ENCODE measurements at regions not wholly inside any gene's neighbourhood (a gene's known extent, or its start where the extent isn't known, plus 50 kb on each side); places are given as distances from the start of the nearest gene placed in this dataset.

- DNase-seq (ENCODE audit: low read depth, low spot score): no peak
These were observed 77.4 kb downstream of the PSMG1 start for GRCh38 chr21:39105836-39106235.

- no peak for DNase-seq (ENCODE audit: low read depth, low spot score)
These were observed 77.9 kb downstream of the PSMG1 start for GRCh38 chr21:39105341-39105765.

GRCh38 chr21:39104911-39105310 is 78.3 kb downstream of the PSMG1 start:
- no peak for DNase-seq (ENCODE audit: low read depth, low spot score)

- no peak for DNase-seq (ENCODE audit: low read depth, low spot score)
These were observed 79.6 kb downstream of the PSMG1 start for GRCh38 chr21:39103689-39104088.

- no peak for DNase-seq (ENCODE audit: low read depth, low spot score)
These were observed 83.4 kb downstream of the PSMG1 start for GRCh38 chr21:39099859-39100258.

- no peak for DNase-seq (ENCODE audit: low read depth, low spot score)
These were observed 84.5 kb downstream of the PSMG1 start for GRCh38 chr21:39098696-39099200.

GRCh38 chr21:39097981-39098380 is 85.3 kb downstream of the PSMG1 start:
- no peak for DNase-seq (ENCODE audit: low read depth, low spot score)

- no peak for DNase-seq (ENCODE audit: low read depth, low spot score)
These were observed 85.9 kb downstream of the PSMG1 start for GRCh38 chr21:39097335-39097861.

GRCh38 chr21:39096754-39097153 is 86.5 kb downstream of the PSMG1 start:
- DNase-seq (ENCODE audit: low read depth, low spot score): no peak

GRCh38 chr21:39095681-39096080 is 87.6 kb downstream of the PSMG1 start:
- no peak for DNase-seq (ENCODE audit: low read depth, low spot score)

GRCh38 chr21:39094847-39095579 is 88.2 kb downstream of the PSMG1 start:
- DNase-seq (ENCODE audit: low read depth, low spot score): no peak

GRCh38 chr21:39094087-39094780 is 89.0 kb downstream of the PSMG1 start:
- DNase-seq (ENCODE audit: low read depth, low spot score): no peak

GRCh38 chr21:39093526-39093925 is 89.7 kb downstream of the PSMG1 start:
- DNase-seq (ENCODE audit: low read depth, low spot score): no peak

GRCh38 chr21:39088831-39089380 is 94.3 kb downstream of the PSMG1 start:
- DNase-seq (ENCODE audit: low read depth, low spot score): no peak

- DNase-seq (ENCODE audit: low read depth, low spot score): no peak
These were observed 95.2 kb downstream of the PSMG1 start for GRCh38 chr21:39088031-39088370.

- DNase-seq (ENCODE audit: low read depth, low spot score): no peak
These were observed 95.8 kb downstream of the PSMG1 start for GRCh38 chr21:39087238-39088030.

GRCh38 chr21:39086547-39086946 is 96.7 kb downstream of the PSMG1 start:
- no peak for DNase-seq (ENCODE audit: low read depth, low spot score)

- no peak for DNase-seq (ENCODE audit: low read depth, low spot score)
These were observed 97.3 kb downstream of the PSMG1 start for GRCh38 chr21:39085843-39086405.

- DNase-seq (ENCODE audit: low read depth, low spot score): no peak
These were observed 98.1 kb downstream of the PSMG1 start for GRCh38 chr21:39084979-39085729.

GRCh38 chr21:39084073-39084472 is 99.2 kb downstream of the PSMG1 start:
- no peak for DNase-seq (ENCODE audit: low read depth, low spot score)

All from activated naive CD8-positive, alpha-beta T cell treated with anti-CD3 and anti-CD28 coated beads, Interleukin-2, amount 50 U/mL, for 16 hours (primary cell).